Fibroblast of peridontal ligament (primary cell): ENCODE measurements at regions not wholly inside any gene's neighbourhood (a gene's known extent, or its start where the extent isn't known, plus 50 kb on each side); places are given as distances from the start of the nearest gene placed in this dataset.

ENCODE experiments used
- DNase-seq: peaks from one replicate; pipeline ENCODE4 v3.0.0-alpha.2; 2010; ENCODE audit errors: extremely low read depth

- DNase-seq, result no peak
Measured at GRCh38 chr13:40336228-40337221, 329.9 kb downstream of the FOXO1 start.

- DNase-seq, result no peak
Measured at GRCh38 chr13:40337651-40338050, 328.8 kb downstream of the FOXO1 start.

DNA sequence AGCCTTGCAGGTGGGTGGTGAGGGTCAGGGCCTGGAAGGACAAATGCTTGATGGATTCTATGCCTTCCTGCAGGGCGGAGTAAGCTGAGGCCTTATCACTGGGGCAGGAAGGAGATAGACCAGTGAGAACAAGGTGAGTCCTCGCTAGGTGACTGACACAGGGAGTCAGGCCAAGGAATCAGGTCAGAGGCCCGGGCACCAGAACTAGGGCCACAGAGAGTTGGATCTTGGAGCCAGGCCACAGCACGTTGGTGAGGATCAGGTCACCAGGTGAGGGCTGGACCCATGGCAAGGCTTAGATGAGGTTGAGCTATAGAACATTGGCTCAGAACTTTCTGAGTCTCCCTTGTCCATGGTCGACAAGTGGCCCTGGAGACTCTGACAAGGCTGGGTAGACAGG is 328.2 kb downstream of the FOXO1 start:
- no peak for DNase-seq

GRCh38 chr13:40340368-40341095 is 325.9 kb downstream of the FOXO1 start:
- no peak for DNase-seq

GRCh38 chr13:40341096-40341471 is 325.4 kb downstream of the FOXO1 start:
- DNase-seq, result no peak

DNA sequence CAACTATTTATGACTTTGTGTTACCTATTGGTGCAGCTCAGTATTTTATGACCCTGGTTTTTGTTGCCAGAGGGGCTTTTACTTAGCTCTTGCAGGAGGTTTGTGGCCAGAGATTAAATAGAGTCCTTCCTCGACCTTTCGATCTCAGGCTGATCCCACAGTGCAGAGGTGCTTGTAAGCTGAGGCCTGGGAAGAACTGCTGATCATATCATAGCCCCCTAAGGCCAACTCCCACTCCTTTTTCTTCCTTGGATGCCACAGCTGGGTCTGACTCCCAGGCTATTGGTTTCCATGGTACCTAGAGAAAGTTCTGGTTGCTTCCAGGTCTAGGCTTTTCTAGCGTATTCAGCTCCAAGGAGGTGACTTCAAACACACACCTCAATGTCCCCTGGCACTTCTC is 324.9 kb downstream of the FOXO1 start:
- no peak for DNase-seq

GRCh38 chr13:40342461-40342860 is 324.0 kb downstream of the FOXO1 start:
- no peak for DNase-seq

DNA sequence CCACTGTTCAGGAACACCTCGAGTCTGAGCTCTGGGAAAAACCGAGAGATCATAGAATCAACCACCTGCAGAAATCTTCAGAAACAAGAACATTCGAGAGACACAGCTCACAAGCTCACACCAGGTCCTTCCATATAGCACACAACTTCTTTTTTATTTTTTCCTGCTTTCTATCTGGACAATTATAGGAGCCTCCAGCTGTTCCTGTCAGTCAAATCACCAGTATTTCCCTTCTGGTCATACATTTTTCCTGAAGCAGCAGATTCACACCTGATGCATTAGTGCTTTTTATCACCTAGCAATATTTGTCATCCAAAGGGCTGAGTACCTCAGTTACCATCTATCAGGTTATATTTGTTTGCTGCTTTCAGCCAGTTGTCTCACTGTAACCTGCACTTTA is 323.5 kb downstream of the FOXO1 start:
- no peak for DNase-seq

- DNase-seq, result no peak
Measured at GRCh38 chr13:40343550-40344269, 322.7 kb downstream of the FOXO1 start.

DNA sequence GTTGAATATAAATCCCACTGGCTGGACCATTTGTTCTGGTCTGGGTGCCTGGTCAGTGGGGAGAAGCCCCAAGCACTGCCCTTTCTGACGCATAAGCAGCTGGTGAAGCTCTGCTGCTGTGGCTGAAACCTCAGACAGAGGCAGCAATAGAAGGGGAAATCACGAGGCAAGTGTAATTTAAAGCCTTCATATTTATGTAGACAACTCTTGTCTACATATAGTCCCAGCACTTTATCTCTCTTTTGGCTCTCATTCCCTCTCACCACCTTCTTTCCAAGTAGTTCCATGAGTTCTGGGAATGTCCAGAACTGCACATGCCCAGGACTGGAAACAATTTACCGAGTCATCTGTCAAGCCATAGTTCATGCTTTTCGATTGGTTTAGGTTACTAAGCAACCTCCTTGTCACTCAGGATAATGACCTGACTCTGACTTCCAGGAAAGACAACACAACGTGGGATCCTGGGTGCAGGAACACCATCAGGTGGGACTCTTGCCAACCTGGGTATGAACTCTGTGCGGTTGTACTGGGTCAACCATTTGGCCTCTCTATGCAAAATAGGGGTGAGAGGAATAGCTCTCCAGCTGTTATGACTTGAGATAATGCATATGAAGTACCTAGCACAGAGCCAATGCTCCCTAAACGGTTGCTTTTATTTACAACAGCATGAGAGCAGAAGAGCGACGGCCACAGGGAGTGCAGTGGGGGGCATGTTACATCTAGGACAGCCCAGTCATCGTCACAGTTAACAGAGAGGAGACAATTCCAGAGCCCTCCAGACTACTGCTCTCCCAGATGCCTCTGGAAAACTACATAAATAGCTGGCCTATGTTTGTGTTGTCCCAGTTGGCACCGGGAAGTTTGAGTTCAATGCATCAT is 321.9 kb downstream of the FOXO1 start:
- no peak for DNase-seq

GRCh38 chr13:40345149-40345514 is 321.3 kb downstream of the FOXO1 start:
- DNase-seq, result no peak

DNA sequence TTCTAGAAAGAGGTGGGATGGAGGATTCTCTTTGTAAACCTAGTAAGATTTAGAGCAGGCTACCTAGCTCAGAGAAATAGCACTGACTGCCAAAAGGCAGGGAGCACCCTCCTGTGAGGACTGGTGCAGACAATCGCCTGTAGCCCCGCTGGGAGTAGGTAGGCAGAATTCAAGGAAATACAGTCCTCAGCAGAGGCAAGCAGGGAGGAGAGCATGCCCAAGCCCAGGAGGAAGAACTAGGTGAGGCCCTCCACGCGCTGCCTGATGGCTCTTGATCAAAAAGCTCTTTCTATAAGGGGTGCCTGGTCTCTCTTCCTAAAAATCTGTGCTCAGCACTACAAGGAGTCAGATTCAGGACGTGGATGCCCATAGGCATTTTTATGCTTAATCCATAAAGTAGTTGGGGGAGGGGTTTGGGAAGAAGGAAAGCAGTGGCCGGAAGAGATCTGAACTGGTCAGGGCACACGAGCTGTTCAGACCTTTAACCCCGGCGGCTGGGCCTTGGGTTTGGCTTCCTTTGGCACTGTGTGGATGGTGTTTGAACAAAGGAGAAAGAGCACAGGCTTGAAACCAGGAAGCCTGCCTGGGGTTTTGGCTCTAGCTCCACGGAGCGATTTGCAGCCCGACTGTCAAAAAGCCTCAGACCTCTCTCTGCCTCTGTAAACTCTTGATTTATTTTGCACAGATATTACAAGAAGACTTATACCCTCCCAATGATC is 320.6 kb downstream of the FOXO1 start:
- DNase-seq, result no peak

GRCh38 chr13:40346592-40346991 is 319.8 kb downstream of the FOXO1 start:
- DNase-seq, result no peak

GRCh38 chr13:40348096-40348679 is 318.3 kb downstream of the FOXO1 start:
- DNase-seq, result no peak

- DNase-seq, result no peak
Measured at GRCh38 chr13:40350283-40350992, 316.0 kb downstream of the FOXO1 start.

DNA sequence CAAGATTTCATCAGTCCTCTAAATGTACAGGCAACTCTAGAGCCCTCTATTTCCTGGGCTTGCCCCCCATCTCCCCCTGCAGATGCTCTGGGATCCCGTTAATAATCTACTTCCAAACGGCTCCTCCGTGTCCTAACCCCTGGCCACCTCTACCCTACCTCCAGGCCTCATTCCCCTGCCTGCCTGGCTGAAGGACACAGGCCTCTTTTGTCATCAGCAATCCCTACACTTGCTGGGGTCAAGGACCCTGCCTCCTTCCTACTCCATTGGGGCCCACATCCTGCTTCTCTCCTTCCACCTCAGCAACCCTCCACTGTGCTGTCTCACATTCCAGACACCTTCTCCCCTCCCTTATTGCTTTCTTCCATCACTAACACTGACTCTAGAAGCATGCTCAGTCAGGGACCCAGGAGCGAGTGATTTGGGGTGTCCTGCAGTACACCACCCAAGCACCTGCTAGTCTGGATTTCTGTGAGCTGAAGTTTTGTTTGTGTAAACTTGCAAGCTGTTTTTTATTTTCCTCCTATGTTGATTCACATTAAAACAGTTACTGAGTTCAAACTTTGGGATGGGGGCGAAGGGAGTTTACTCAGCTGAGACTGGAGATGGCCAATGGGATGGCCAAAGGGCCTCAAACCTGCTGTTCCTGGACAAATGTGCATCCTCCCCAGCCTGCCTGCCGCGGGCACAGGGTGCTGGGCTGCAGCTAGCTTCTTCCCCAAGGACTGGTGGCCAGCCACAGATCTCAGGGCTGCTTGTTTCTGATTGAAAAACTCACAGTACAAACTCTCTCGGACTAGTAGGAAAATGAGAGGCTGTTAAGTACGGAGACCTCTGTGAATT is 314.7 kb downstream of the FOXO1 start:
- DNase-seq, result no peak

DNA sequence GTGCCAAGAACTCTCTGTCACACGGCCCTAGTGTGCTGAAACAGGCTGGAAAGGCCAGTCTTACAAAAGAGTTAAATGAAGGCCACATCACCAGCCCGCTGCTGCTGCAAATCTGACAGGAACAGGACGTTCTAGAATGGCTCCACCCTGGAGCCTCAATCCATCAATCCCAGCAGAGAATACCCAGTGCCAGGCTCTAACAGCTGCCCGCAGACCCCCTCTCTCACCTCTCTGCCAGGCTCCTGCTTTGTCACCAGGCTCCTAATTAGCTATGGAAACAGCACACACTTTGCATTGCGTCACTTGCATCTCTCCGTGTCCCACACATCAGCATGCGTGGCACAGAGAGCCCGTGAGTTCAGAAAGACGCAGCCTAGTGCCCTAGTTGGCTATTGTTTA is 314.1 kb downstream of the FOXO1 start:
- no peak for DNase-seq

DNA sequence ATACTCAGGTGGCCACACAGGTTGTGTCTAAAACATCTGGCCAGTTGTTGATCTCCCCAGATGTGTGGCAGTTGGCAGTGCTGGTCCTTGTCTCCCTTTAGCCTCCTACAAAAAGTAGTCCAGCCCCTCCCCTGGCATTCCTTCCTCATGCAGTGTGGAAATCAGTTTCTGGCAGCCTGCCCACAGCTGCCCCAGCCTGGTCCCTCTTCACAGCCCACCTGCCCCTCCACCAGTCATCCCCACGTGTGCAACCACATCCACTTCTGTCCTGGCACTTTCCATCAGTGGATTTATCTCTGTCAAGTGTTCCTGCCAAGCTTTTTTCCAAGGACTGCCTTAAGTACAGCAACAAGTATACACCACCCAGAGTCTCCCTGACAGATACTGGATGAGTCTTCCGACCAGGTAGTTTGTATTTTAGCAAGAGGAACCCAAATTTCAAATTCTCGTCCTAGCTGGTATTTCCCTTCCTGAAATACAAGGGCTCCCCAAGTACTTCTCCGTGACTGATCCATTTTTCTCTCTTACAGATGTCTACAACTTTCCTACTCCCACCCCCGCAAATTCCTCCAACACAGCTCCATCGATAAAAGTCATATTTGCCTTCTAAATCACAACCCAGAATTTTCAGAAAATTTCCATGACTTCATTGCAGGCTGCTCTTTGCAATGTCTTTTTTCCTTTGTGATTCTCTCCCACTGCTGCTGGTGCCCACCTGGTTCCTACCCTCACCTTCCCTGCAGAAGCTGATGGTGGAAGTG is 313.5 kb downstream of the FOXO1 start:
- no peak for DNase-seq
